ENCODE measurements at regions not wholly inside any gene's neighbourhood (a gene's known extent, or its start where the extent isn't known, plus 50 kb on each side); places are given as distances from the start of the nearest gene placed in this dataset.

- no peaks in the 10 kb centered on the region for H3K9me3 Mint-ChIP-seq (ENCODE audit: unreplicated experiment)
- H3K4me1 Mint-ChIP-seq (ENCODE audit: unreplicated experiment) = no peaks in the 10 kb centered on the region
- H3K36me3 Mint-ChIP-seq (ENCODE audit: unreplicated experiment) = peaks cover 9% of the 10 kb centered on the region
- no peak overlapping the region for H3K27ac Mint-ChIP-seq (ENCODE audit: unreplicated experiment)
- no peaks in the 10 kb centered on the region for H3K27me3 Mint-ChIP-seq (ENCODE audit: unreplicated experiment)
- no peak overlapping the region for H3K4me3 Mint-ChIP-seq (ENCODE audit: unreplicated experiment)
- DNase-seq (ENCODE audit: extremely low spot score, unreplicated experiment) = no peak
- no peak for TF ChIP-seq CTCF (IDR thresholded peaks at IDR 0.05)
Observed at GRCh38 chr3:124439603-124440002, 290.6 kb upstream of the UMPS start.

DNA sequence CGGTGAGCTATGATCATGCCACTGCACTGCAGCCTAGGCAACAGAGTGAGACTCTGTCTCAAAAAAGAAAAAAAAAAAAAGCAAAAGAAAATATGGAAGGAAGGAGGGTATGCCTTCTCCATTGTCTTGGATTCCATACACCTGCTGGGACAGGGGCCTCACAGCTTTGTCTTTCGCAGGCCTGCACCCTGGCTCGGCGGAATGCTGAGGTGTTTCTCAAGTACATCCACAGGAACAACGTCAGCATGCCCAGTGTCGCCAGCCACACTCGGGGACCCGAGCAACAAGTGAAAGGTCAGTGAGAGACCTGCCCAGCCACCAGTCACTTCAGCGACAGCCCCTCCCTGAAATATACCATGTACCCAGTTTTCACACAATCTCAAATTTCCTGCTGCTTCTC, 288.5 kb upstream of the UMPS start:
- no peak overlapping the region for H3K27ac Mint-ChIP-seq (ENCODE audit: unreplicated experiment)
- no peaks in the 10 kb centered on the region for H3K4me1 Mint-ChIP-seq (ENCODE audit: unreplicated experiment)
- DNase-seq (ENCODE audit: extremely low spot score, unreplicated experiment) = no peak
- no peak overlapping the region for H3K4me3 Mint-ChIP-seq (ENCODE audit: unreplicated experiment)
- TF ChIP-seq CTCF (IDR thresholded peaks at IDR 0.05) = no peak
- peaks cover 3% of the 10 kb centered on the region for H3K36me3 Mint-ChIP-seq (ENCODE audit: unreplicated experiment)
- H3K9me3 Mint-ChIP-seq (ENCODE audit: unreplicated experiment) = no peaks in the 10 kb centered on the region
- H3K27me3 Mint-ChIP-seq (ENCODE audit: unreplicated experiment) = no peaks in the 10 kb centered on the region

DNA sequence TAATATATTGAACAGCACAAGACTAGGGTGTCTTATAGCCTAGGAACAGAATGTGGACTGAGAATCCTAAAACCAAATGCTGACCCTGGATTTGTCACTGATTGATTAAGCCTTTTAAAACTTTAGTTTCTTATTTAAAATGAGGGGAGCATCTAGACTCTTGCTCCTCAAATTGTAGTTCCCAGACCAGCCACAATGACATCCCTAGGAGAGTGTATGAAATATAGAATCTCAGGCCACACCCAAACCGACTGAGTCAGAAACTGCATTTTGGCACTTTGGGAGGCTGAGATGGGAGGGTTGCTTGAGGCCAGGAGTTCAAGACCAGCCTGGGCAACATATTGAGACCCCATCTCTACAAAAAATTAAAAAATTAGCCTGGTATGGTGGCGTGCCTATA, 287.8 kb upstream of the UMPS start:
- DNase-seq (ENCODE audit: extremely low spot score, unreplicated experiment) = no peak
- no peak for TF ChIP-seq CTCF (IDR thresholded peaks at IDR 0.05)
- Mint-ChIP-seq H3K27ac (ENCODE audit: unreplicated experiment) (no peak overlapping the region), H3K27me3 (ENCODE audit: unreplicated experiment) (no peaks in the 10 kb centered on the region), H3K9me3 (ENCODE audit: unreplicated experiment) (no peaks in the 10 kb centered on the region), H3K4me1 (ENCODE audit: unreplicated experiment) (no peaks in the 10 kb centered on the region), H3K36me3 (ENCODE audit: unreplicated experiment) (peaks cover 3% of the 10 kb centered on the region), H3K4me3 (ENCODE audit: unreplicated experiment) (no peak overlapping the region)

GRCh38 chr3:124443446-124443845, 286.8 kb upstream of the UMPS start:
- H3K27me3 Mint-ChIP-seq (ENCODE audit: unreplicated experiment) = no peaks in the 10 kb centered on the region
- H3K9me3 Mint-ChIP-seq (ENCODE audit: unreplicated experiment) = no peaks in the 10 kb centered on the region
- H3K4me3 Mint-ChIP-seq (ENCODE audit: unreplicated experiment) = no peak overlapping the region
- TF ChIP-seq CTCF (IDR thresholded peaks at IDR 0.05) = no peak
- peaks cover 3% of the 10 kb centered on the region for H3K36me3 Mint-ChIP-seq (ENCODE audit: unreplicated experiment)
- H3K27ac Mint-ChIP-seq (ENCODE audit: unreplicated experiment) = no peak overlapping the region
- DNase-seq (ENCODE audit: extremely low spot score, unreplicated experiment) = no peak
- no peaks in the 10 kb centered on the region for H3K4me1 Mint-ChIP-seq (ENCODE audit: unreplicated experiment)

GRCh38 chr3:124444075-124444474, 286.2 kb upstream of the UMPS start:
- no peaks in the 10 kb centered on the region for H3K4me1 Mint-ChIP-seq (ENCODE audit: unreplicated experiment)
- no peak for DNase-seq (ENCODE audit: extremely low spot score, unreplicated experiment)
- no peak overlapping the region for H3K4me3 Mint-ChIP-seq (ENCODE audit: unreplicated experiment)
- H3K36me3 Mint-ChIP-seq (ENCODE audit: unreplicated experiment) = peaks cover 3% of the 10 kb centered on the region
- no peak overlapping the region for H3K27ac Mint-ChIP-seq (ENCODE audit: unreplicated experiment)
- TF ChIP-seq CTCF (IDR thresholded peaks at IDR 0.05) = no peak
- H3K27me3 Mint-ChIP-seq (ENCODE audit: unreplicated experiment) = no peaks in the 10 kb centered on the region
- H3K9me3 Mint-ChIP-seq (ENCODE audit: unreplicated experiment) = no peaks in the 10 kb centered on the region

Measured in osteocyte (in vitro differentiated cells).